Neural cell (in vitro differentiated cells): ENCODE measurements at regions not wholly inside any gene's neighbourhood (a gene's known extent, or its start where the extent isn't known, plus 50 kb on each side); places are given as distances from the start of the nearest gene placed in this dataset.

ENCODE experiments used
- TF ChIP-seq, protein P1 (sequence below): IDR thresholded peaks from 2 replicates; pipeline ENCODE4 v1.6.1; 2012; ENCODE audit warnings: borderline replicate concordance
- TF ChIP-seq, protein P2 (sequence below): fragments of 450-650 bp; IDR thresholded peaks from 2 replicates; pipeline ENCODE4 v1.5.1; 2014; ENCODE audit warnings: antibody characterized with exemption, mild to moderate bottlenecking, moderate library complexity; ENCODE audit not compliant: poor library complexity, severe bottlenecking

DNA sequence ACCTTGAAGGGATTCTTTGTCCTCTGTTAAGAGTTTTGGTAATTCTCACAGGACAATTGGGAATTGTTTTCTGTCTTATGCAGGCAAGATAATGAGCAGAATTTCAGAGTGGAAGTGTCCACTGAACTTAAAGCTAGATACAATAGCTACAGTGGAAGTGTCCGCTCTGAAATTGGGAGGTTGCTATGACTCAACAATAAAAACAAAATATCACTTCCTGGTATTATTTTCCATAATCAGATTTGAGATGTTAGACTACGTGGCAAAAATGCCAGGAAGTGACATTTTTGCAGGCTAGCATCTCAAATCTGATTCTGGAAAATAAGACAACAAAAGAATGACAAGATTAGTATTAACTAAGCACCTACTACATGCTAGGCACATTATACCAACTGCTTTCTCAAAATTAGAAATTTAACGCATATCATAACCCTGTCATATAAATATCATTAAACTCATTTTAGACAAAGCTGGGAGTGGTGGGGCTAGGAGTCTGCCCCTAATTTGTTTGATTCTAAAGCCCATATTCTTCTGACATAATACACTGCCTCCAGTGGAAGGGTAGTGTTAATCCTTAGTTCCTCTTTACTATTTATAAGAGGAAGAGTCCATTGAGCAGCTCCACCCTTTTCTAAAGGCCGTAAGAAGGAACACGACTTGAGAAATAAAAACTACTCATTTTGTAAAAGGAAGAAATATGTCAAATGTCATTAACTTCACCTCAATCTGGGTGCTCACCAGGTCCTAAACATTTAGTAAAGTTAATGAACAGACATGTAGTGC, 266.9 kb upstream of the STT3B start:
- TF ChIP-seq, protein P1, sequence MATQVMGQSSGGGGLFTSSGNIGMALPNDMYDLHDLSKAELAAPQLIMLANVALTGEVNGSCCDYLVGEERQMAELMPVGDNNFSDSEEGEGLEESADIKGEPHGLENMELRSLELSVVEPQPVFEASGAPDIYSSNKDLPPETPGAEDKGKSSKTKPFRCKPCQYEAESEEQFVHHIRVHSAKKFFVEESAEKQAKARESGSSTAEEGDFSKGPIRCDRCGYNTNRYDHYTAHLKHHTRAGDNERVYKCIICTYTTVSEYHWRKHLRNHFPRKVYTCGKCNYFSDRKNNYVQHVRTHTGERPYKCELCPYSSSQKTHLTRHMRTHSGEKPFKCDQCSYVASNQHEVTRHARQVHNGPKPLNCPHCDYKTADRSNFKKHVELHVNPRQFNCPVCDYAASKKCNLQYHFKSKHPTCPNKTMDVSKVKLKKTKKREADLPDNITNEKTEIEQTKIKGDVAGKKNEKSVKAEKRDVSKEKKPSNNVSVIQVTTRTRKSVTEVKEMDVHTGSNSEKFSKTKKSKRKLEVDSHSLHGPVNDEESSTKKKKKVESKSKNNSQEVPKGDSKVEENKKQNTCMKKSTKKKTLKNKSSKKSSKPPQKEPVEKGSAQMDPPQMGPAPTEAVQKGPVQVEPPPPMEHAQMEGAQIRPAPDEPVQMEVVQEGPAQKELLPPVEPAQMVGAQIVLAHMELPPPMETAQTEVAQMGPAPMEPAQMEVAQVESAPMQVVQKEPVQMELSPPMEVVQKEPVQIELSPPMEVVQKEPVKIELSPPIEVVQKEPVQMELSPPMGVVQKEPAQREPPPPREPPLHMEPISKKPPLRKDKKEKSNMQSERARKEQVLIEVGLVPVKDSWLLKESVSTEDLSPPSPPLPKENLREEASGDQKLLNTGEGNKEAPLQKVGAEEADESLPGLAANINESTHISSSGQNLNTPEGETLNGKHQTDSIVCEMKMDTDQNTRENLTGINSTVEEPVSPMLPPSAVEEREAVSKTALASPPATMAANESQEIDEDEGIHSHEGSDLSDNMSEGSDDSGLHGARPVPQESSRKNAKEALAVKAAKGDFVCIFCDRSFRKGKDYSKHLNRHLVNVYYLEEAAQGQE, result no peak
- TF ChIP-seq, protein P2, sequence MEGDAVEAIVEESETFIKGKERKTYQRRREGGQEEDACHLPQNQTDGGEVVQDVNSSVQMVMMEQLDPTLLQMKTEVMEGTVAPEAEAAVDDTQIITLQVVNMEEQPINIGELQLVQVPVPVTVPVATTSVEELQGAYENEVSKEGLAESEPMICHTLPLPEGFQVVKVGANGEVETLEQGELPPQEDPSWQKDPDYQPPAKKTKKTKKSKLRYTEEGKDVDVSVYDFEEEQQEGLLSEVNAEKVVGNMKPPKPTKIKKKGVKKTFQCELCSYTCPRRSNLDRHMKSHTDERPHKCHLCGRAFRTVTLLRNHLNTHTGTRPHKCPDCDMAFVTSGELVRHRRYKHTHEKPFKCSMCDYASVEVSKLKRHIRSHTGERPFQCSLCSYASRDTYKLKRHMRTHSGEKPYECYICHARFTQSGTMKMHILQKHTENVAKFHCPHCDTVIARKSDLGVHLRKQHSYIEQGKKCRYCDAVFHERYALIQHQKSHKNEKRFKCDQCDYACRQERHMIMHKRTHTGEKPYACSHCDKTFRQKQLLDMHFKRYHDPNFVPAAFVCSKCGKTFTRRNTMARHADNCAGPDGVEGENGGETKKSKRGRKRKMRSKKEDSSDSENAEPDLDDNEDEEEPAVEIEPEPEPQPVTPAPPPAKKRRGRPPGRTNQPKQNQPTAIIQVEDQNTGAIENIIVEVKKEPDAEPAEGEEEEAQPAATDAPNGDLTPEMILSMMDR, result no peak
